NCI-H345 (cell line): ENCODE measurements at regions not wholly inside any gene's neighbourhood (a gene's known extent, or its start where the extent isn't known, plus 50 kb on each side); places are given as distances from the start of the nearest gene placed in this dataset.
"Not testable (repeated sequence)": the region's sequence is repeated elsewhere in the genome, so short reads cannot be mapped to it uniquely, and the experiment has no call there.

Source experiments
- DNase-seq: peaks from one replicate; lab custom pipeline; 2025; lab: John Stamatoyannopoulos, UW

- DNase-seq: not testable (repeated sequence)
These were observed 108.5 kb downstream of the OLFM1 start for GRCh38 chr9:135195975-135196374.

- DNase-seq: no peak
These were observed 109.0 kb downstream of the OLFM1 start for GRCh38 chr9:135196474-135196873.

DNA sequence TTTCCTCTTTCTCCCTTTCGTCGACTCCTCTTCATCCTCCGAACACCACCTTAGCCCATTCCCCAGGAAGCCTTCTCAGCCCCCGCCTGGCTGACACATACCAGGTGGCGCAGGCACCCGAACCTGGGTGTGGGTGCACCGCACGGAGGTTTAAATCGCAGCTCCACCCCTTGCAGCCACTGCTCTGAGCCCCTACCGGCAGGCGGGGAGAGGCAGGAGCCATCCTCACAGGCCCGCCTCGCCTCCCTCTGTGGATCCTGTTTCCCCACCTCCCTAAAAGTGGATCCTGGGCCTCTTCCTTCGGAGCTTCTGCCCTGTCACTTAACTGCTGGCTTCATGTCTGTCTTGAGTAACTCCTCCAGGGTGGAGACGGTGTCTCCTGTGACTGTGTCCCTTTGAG is 110.7 kb downstream of the OLFM1 start:
- no peak for DNase-seq

DNA sequence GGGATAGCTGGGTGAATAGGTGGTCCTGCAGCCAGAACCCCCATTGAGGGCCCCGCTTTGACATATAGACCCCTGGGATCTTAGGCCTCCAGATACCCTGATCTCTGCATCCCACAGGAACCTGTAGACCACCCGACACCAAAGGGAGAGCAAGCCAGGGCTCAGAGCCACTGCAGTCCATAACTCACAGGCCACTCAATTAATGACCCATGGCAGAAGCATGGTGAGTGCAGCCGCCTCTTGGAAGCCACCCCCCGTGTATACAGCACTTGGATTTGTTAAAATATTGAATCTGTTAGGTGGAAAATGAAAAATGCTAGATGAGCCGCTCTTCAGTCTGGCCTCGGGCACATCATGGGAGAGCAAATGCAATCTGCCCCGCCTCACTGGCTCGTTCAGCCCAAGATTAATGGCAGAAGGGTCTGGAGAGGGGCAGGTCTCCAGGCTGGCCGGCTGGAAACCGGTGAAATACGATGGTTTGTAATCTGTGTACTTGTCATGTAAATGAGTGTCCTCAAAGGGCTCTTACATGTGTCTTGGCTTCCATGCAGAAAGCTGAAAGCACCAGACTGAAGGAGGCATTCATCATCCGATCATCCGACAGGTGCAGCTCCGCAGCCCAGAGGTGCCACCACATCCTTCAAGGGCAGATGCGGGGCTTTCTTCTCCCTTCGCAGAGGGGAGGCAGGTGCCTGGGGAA is 111.3 kb downstream of the OLFM1 start:
- peak; percentile 38 for DNase-seq

DNA sequence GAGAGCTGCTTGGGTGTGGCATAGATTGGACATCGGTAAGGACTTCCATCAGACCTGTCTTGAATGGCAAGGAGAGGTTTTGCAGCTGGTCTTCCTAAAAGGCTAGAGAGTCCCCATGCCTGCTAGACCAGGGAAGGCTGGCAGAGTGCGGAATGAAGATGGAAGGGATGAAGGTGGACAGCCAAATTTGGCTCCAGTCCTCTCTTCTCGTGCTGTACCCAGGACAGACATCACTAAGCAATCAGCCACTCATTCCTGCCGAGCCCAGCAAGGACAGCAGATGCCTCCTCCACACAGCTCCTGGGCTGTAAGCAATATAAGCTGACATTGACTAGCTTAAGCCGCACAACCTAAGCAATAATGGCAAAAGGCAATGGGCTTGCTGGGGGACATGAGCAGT is 112.0 kb downstream of the OLFM1 start:
- no peak for DNase-seq

DNA sequence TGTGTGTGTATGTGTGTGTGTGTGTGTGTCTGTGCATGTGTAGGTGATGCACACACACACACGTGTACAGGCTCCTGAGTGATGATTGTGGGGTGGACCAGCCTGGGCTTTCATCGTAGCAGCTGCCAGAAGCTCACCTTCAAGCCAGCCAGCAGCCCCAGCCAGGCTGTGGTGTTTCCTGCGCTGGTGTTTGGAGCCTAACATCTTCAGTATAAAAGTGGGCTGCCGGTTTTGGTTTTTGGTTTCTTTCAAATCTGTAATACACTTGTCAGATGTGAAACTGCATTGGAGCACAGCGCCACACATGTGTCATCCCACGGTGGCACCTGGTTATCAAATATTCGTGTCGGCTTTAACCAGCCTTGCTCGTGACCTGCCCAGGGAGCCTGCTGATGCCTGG is 114.2 kb downstream of the OLFM1 start:
- DNase-seq: no peak

DNA sequence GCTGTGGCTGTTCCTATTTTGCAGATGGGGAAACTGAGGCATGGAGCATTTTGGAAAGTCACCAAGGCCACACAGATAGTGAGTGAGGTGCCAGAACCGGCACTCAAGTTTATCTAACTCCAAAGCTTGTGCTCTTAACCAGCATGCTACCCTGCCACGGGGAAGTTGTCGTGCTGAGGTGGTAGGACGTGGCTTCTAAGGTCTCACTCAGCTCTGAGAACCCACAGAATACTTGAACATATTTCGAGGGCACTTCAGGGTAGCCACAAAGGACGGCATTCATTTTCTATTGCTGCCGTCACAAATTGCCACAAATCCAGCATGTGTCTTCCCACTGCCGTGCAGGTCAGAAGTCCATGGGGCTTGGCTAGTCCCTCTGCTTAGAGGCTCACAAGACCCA is 116.7 kb downstream of the OLFM1 start:
- DNase-seq: no peak

GRCh38 chr9:135209136-135209535 is 121.7 kb downstream of the OLFM1 start:
- no peak for DNase-seq

GRCh38 chr9:135209852-135210251 is 122.4 kb downstream of the OLFM1 start:
- DNase-seq: no peak

GRCh38 chr9:135210676-135211523 is 123.4 kb downstream of the OLFM1 start:
- DNase-seq: no peak

DNA sequence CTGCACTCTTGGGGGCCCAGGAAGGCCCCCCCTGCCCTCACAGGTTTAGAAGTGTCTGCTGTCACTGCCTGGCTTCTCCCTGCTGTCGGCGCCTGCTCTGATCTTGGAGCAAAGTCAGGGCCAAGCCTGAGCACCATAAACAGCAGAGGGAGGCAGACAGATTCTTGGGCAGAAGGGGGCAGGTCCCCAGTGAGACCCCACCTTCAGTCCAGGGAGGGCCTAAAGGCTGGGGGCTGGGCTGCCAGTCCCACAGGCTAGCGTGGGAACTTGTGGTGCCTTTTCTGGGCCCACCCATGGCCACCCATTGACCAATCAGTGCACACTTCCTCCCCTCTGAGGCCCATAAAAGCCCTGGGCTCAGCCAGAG is 124.0 kb downstream of the OLFM1 start:
- DNase-seq: no peak

GRCh38 chr9:135212961-135213360 is 125.5 kb downstream of the OLFM1 start:
- no peak for DNase-seq

- DNase-seq: no peak
These were observed 126.1 kb downstream of the OLFM1 start for GRCh38 chr9:135213566-135213965.

GRCh38 chr9:135214054-135214640 is 126.7 kb downstream of the OLFM1 start:
- DNase-seq: no peak

- DNase-seq: no peak
These were observed 127.2 kb downstream of the OLFM1 start for GRCh38 chr9:135214706-135215105.

DNA sequence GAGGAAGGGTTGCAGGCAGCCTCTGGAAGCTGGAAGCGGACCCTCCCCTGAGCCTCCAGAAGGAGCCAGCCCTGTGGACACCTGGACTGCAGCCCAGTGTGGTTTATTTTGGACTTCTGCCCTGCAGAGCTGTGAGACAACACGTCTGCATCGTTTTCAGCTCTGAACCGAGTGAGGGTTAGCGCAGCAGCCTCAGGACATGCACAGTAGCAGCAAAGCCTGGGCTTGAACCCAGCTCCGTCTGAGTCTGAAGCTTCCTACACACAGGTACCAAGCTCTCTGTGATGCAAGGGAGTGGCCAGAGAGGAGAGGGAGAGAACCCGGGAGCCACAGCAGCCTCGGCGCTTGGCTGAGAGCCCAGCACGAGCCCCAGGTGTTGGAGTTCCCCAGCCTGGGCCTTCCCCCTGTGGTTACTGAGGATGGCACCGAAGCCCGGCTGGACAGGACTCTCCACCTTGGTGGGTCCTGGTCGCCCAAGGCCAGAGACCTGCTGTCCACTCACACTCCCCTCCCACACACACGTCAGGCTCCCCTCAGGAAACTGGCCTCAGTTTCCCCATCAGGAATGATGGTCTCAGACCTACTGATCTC is 128.2 kb downstream of the OLFM1 start:
- DNase-seq: peak; percentile 43

DNA sequence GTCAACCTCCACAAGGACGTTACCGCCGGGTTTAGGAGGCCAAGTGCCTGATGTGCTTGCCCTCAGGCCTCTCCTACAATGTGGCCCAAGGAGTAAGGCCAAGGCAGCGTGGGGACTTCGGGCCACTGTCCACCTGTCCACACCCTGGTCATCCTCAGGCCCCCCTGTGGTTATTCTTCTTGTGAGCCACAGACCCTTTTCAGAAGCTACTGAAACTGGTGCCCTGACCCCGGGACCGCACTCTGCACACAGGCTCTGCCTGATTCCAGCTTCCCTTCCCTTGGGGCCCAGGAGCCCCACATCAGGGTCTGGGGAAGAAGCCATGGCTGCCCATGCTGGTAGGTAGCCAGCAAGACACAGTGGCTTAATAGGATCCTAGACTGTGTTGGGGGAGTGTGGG is 128.8 kb downstream of the OLFM1 start:
- DNase-seq: no peak

DNA sequence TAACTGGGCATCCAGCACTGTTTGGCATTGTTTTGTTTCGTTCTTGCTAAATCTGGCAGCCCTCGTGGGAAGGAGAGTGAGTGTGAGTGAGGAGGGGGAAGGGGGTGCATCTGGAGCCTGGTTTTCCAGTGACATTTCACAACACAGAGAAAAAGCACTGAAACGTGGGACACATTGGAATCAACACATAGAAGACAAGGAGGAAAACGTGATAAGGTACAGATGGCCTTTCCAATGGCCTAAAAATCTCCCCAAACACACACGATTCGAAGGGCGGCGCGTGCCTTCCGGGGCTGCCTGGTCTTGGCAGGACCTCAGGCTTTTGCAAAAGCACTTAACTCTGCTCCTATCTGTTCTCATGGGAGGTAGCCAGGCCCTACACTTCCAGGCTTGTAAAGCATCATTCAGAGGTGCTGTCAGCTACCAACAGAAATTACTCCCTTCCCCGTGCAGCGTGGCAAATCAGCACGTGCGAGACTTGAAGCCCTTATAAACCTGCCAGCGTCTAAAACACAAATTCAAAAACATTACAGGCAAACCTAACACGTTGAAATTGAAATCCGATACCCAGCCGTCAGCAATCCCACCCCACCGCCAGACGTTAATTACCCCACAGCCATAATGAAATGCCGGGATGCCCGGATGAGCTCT is 129.4 kb downstream of the OLFM1 start:
- DNase-seq: peak; percentile 9

- DNase-seq: no peak
These were observed 130.4 kb downstream of the OLFM1 start for GRCh38 chr9:135217836-135218235.

GRCh38 chr9:135218331-135219225 is 131.1 kb downstream of the OLFM1 start:
- no peak for DNase-seq
